Heart left ventricle (tissue), 16 donors: ENCODE measurements at regions not wholly inside any gene's neighbourhood (a gene's known extent, or its start where the extent isn't known, plus 50 kb on each side); places are given as distances from the start of the nearest gene placed in this dataset.
A peak's percentile ranks its signal among the peaks of the same experiment; 100 is the strongest.

Source experiments
- ATAC-seq, 4 donors: fragments of 200-7000 bp; cut with Tn5 transposase; one replicate each; pipeline ENCODE4 v1.9.1; 2020 to 2022; ENCODE audit warnings: moderate library complexity in 4 of 4, mild to moderate bottlenecking in 3 of 4, moderate number of reproducible peaks in 1 of 4
- DNase-seq, 5 donors: peaks; one replicate each; pipeline ENCODE4 v3.0.0-alpha.2; 2020
- H3K27ac ChIP-seq, 12 donors: fragments of 200-600 bp; sonication (generic) in 4 of 12; one replicate each; pipeline versions ENCODE4 v1.5.0 to v1.8.0; 2016 to 2022; ENCODE audit warnings: mild to moderate bottlenecking in 2 of 12
- H3K27me3 ChIP-seq, 9 donors: fragments of 200-600 bp; sonication (generic) in 2 of 9; one replicate each; pipeline versions ENCODE4 v1.5.1 to v1.8.0; 2016 to 2022; ENCODE audit warnings: mild to moderate bottlenecking in 3 of 9
- H3K36me3 ChIP-seq, 9 donors: fragments of 200-600 bp; sonication (generic) in 2 of 9; one replicate each; pipeline versions ENCODE4 v1.5.0 to v1.8.0; 2018 to 2022; ENCODE audit warnings: mild to moderate bottlenecking in 2 of 9
- H3K4me1 ChIP-seq, 12 donors: fragments of 200-600 bp; sonication (generic) in 4 of 12; one replicate each; pipeline versions ENCODE4 v1.5.0 to v1.8.0; 2016 to 2022; ENCODE audit warnings: mild to moderate bottlenecking in 3 of 12
- H3K4me3 ChIP-seq, 12 donors: fragments of 200-600 bp; sonication (generic) in 4 of 12; one replicate each; pipeline versions ENCODE4 v1.5.0 to v1.8.0; 2017 to 2022; ENCODE audit warnings: mild to moderate bottlenecking in 9 of 12, moderate library complexity in 4 of 12
- H3K9me3 ChIP-seq, 12 donors: fragments of 200-600 bp; sonication (generic) in 4 of 12; one replicate each; pipeline versions ENCODE4 v1.5.0 to v1.8.0; 2016 to 2022; ENCODE audit warnings: mild to moderate bottlenecking in 1 of 12
- CTCF ChIP-seq, 12 donors: fragments of 200-600 bp; sonication (generic) in 4 of 12; IDR thresholded peaks; one replicate each; pipeline versions ENCODE4 v1.5.0 to v1.8.0; 2018 to 2022; ENCODE audit warnings: antibody characterized with exemption in 12 of 12, mild to moderate bottlenecking in 5 of 12
- POLR2A ChIP-seq, 2 donors: fragments of 450-650 bp; IDR thresholded peaks; one replicate each; pipeline ENCODE4 v1.6.1; 2017; ENCODE audit warnings: antibody characterized with exemption in 2 of 2, mild to moderate bottlenecking in 2 of 2, moderate library complexity in 2 of 2
- WGBS, 4 donors: extraction: QIAGEN DNeasy Blood & Tissue Kit in 2 of 4; methylation state at CpG; one replicate each; pipeline versions ENCODE4 v1.1.5 to v1.1.7; 2013 to 2018; 5-methylcytosine and 5-hydroxymethylcytosine counted together
- intact Hi-C, 10 donors: fragments of 100-400 bp; cut with DNase I; formaldehyde crosslinking; loops; one replicate each; pipeline versions ENCODE4 v1.11.1 to v1.14.2; 2022
- donor health status: ischemic (EF 13 %, LVEDD 7.1; RV severe dilation, severe dysfunction).
- donor health status: healthy with polysubstance abuse.
- donor health status: DM: no; HTN: yes; CAD: no.
- donor health status: DM: no; HTN: no; CAD: no.
- donor health status: ischemic (EF 25% LVEDD 6.9; RV normal size, moderate dysfunction).
- donor health status: ischemic (EF 25% LVEDD 5.7; RV mildly dilated, moderate dysfunction).
- donor health status: healthy.
- donor health status: DM: yes; HTN: yes; CAD: no.
- donor health status: ischemic (EF 35%, LVEDD 5.7; RV mildly dilated, moderate dysfunction).
- donor health status: nonischemic (EF 11% LVEDD 7.7; RV severe dilation, severe dysfunction).
- donor health status: DM: yes; HTN: yes; CAD: no.
- donor health status: PGD.
- donor health status: ischemic (EF 29% LVEDD 5.4; RV normal size, mild dysfunction).
- donor health status: nonischemic (EF 23%, LVEDD 6.1; RV moderate dilation, normal function).

- peaks cover 0 to 55% (median 0%) of the 10 kb centered on the region in 9 donors for H3K27me3 ChIP-seq
These were observed 296.9 kb upstream of the TNP1 start for GRCh38 chr2:217156801-217157200.

GRCh38 chr2:217154923-217155322 is 295.1 kb upstream of the TNP1 start:
- intact Hi-C loops: no loop called here
- no peaks in the 10 kb centered on the region for H3K36me3 ChIP-seq
- 78 to 81% (median 79%) methylated on average over 9 of the region's 9 CpGs for WGBS, 4 donors
- peaks cover 0 to 62% (median 0%) of the 10 kb centered on the region in 9 donors for H3K27me3 ChIP-seq
- no peak overlapping the region for H3K4me3 ChIP-seq
- ATAC-seq: no peak
- no peaks in the 10 kb centered on the region for H3K9me3 ChIP-seq
- no peaks in the 10 kb centered on the region for H3K4me1 ChIP-seq
- no peak for DNase-seq
- no peak overlapping the region for H3K27ac ChIP-seq
- TF ChIP-seq POLR2A (IDR thresholded peaks at IDR 0.05): no peak
- TF ChIP-seq CTCF (IDR thresholded peaks at IDR 0.05): no peak

More at GRCh38 chr2:217156801-217157200, 296.9 kb upstream of the TNP1 start:
- DNase-seq (no peak), ATAC-seq (no peak)
- H3K4me3 ChIP-seq: no peak overlapping the region
- no peak for TF ChIP-seq CTCF (IDR thresholded peaks at IDR 0.05)
- H3K9me3 ChIP-seq: no peaks in the 10 kb centered on the region
- peaks cover 0 to 14% (median 7%) of the 10 kb centered on the region in 12 donors for H3K4me1 ChIP-seq
- no peaks in the 10 kb centered on the region for H3K36me3 ChIP-seq
- H3K27ac ChIP-seq: no peak overlapping the region
- intact Hi-C loops: no loop called here
- 96 to 98% (median 97%) methylated on average over 2 of the region's 2 CpGs for WGBS, 4 donors

GRCh38 chr2:217153510-217153909 is 293.6 kb upstream of the TNP1 start:
- peaks cover 0 to 51% (median 0%) of the 10 kb centered on the region in 9 donors for H3K27me3 ChIP-seq
- DNase-seq: no peak
- no peak for ATAC-seq
- intact Hi-C loops: no loop called here
- H3K36me3 ChIP-seq: no peaks in the 10 kb centered on the region
- H3K27ac ChIP-seq: no peak overlapping the region
- no peaks in the 10 kb centered on the region for H3K4me1 ChIP-seq
- no peaks in the 10 kb centered on the region for H3K9me3 ChIP-seq
- H3K4me3 ChIP-seq: no peak overlapping the region
- TF ChIP-seq CTCF (IDR thresholded peaks at IDR 0.05) (no peak), POLR2A (IDR thresholded peaks at IDR 0.05) (no peak)
- WGBS, 4 donors: 66 to 84% (median 76%) methylated on average over 5 of the region's 5 CpGs

- H3K27ac ChIP-seq: peak overlapping the region in 1 of 12 donors; percentile 13
- ATAC-seq (no peak), DNase-seq (no peak)
- no peak overlapping the region for H3K4me3 ChIP-seq
- TF ChIP-seq POLR2A (IDR thresholded peaks at IDR 0.05): no peak
- intact Hi-C loops: no loop called here
- H3K36me3 ChIP-seq: no peaks in the 10 kb centered on the region
- peaks cover 0 to 45% (median 0%) of the 10 kb centered on the region in 9 donors for H3K27me3 ChIP-seq
- no peaks in the 10 kb centered on the region for H3K9me3 ChIP-seq
- 77 to 97% (median 89%) methylated on average over 3 of the region's 3 CpGs for WGBS, 4 donors
- H3K4me1 ChIP-seq: no peaks in the 10 kb centered on the region
These were observed 293.0 kb upstream of the TNP1 start for GRCh38 chr2:217152831-217153230.
